ENCODE measurements at regions not wholly inside any gene's neighbourhood (a gene's known extent, or its start where the extent isn't known, plus 50 kb on each side); places are given as distances from the start of the nearest gene placed in this dataset.

DNA sequence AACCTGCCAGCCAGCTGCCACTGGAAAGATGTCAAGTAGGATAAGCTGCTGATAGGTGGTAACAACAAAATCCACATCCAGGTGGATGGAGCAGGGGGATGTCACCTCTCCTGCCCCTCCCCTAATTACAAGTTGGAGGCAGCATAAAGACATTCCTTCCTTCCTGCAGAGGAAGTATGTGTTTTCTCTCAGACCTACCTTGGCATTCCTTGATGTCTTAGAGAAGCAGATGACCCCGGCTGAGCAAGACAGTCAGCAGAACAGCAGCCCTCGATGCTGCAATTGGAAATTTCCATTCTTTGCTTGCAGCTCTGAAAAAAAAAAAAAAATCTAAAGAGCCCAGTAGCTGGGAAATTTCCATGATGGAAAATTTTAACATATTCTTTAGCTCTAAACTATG lies 137.5 kb upstream of the MKLN1 start:
- Mint-ChIP-seq H3K4me1 (peaks cover 5 to 17% (median 5%) of the 10 kb centered on the region in 3 donors), H3K9me3 (peaks cover 0 to 2% (median 0%) of the 10 kb centered on the region in 3 donors), H3K36me3 (no peaks in the 10 kb centered on the region), H3K4me3 (no peak overlapping the region), H3K27ac (no peak overlapping the region), H3K27me3 (peaks cover 2% of the 10 kb centered on the region)

GRCh38 chr7:131190581-131190980 lies 137.1 kb upstream of the MKLN1 start:
- peaks cover 5 to 17% (median 5%) of the 10 kb centered on the region in 3 donors for H3K4me1 Mint-ChIP-seq

DNA sequence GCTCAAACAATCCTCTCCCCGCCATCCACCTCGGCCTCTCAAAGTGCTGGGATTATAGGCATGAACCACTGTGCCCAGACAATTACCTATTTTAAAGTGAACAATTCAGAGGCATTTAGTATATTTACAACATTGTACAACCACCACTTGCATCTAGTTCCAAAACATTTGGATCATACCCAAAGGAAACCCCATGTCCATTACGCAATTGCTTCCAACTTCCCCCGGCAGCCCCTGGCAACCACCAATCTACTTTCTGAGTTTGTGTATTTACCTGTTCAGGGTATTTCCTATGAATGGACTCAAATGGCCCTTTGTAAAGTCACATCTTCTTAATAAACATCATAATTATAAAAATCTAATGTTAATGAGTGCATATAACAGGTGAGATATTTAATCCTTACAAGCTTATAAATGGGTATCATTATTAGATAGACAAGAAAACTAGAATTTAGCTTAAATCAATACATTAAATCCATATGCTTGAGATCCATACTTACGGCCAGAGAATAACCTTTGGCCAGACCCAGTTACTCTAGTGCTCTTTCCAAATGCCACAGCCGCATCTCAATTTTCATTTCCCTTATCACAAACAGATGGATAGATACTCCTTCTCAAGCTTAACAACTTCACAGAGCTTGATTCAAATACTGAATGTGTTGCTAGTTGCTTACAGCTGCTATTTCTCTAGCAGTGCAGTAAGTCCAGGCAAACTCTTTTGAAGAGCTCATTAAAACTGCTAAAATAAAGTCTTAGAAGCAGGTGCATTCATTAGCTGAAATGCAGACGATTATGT lies 133.4 kb upstream of the MKLN1 start:
- Mint-ChIP-seq H3K9me3 (peaks cover 0 to 2% (median 0%) of the 10 kb centered on the region in 3 donors), H3K27me3 (peaks cover 2% of the 10 kb centered on the region), H3K4me1 (no peaks in the 10 kb centered on the region), H3K4me3 (no peak overlapping the region), H3K27ac (peak overlapping the region in 1 of 3 donors; percentile 59), H3K36me3 (no peaks in the 10 kb centered on the region)

More at GRCh38 chr7:131190581-131190980, 137.1 kb upstream of the MKLN1 start:
- no peak overlapping the region for H3K27ac Mint-ChIP-seq
- H3K27me3 Mint-ChIP-seq, result peaks cover 2% of the 10 kb centered on the region
- no peak overlapping the region for H3K4me3 Mint-ChIP-seq
- no peaks in the 10 kb centered on the region for H3K36me3 Mint-ChIP-seq
- H3K9me3 Mint-ChIP-seq, result peaks cover 0 to 2% (median 0%) of the 10 kb centered on the region in 3 donors

- Mint-ChIP-seq H3K4me3 (no peak overlapping the region), H3K9me3 (no peaks in the 10 kb centered on the region), H3K4me1 (no peaks in the 10 kb centered on the region), H3K27me3 (peaks cover 2% of the 10 kb centered on the region), H3K36me3 (no peaks in the 10 kb centered on the region), H3K27ac (no peak overlapping the region)
Measured at GRCh38 chr7:131196803-131197202, 130.9 kb upstream of the MKLN1 start.

DNA sequence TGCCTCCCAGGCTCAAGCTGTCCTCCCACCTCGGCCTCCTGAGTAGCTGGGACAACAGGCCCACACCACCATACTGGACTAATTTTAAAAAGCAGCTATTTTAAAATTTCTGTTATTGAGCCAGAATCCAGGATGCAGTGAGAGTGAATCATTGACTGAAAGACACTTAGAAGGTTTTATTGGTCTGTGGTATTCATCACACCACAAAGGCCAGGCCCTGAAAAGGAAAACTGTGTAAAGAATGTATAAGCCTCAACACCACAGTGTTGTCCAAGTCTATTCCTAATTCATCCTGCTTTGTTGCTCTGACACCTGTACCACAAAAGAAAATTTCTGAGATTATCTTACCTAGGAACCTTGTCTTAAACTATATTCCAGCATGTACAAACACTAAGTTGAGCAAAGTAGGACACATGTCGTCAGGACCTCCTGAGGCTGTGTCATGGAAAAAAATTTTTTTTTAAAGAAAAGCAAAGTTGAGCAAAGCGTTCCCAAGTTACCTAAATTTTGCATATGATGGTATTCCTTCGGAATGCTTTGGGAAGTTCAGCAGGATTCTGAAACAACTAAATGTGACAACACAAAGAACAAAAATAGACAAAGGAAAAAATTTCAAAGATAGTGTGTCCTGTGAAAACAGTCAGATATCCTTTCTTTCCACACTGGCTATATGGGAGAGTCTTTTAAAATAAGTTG lies 129.6 kb upstream of the MKLN1 start:
- H3K27ac Mint-ChIP-seq, result no peak overlapping the region

GRCh38 chr7:131202451-131202850 lies 125.2 kb upstream of the MKLN1 start:
- Mint-ChIP-seq H3K4me3 (no peak overlapping the region), H3K4me1 (no peaks in the 10 kb centered on the region), H3K9me3 (no peaks in the 10 kb centered on the region), H3K36me3 (no peaks in the 10 kb centered on the region), H3K27ac (no peak overlapping the region), H3K27me3 (peaks cover 2% of the 10 kb centered on the region)

More for the DNA sequence above, 129.6 kb upstream of the MKLN1 start:
- Mint-ChIP-seq H3K27me3 (peaks cover 2% of the 10 kb centered on the region), H3K4me1 (no peaks in the 10 kb centered on the region), H3K9me3 (no peaks in the 10 kb centered on the region), H3K36me3 (no peaks in the 10 kb centered on the region), H3K4me3 (no peak overlapping the region)

- Mint-ChIP-seq H3K27ac (no peak overlapping the region), H3K27me3 (peaks cover 2% of the 10 kb centered on the region), H3K4me1 (no peaks in the 10 kb centered on the region), H3K4me3 (no peak overlapping the region), H3K36me3 (no peaks in the 10 kb centered on the region), H3K9me3 (no peaks in the 10 kb centered on the region)
Measured at GRCh38 chr7:131203291-131203976, 124.2 kb upstream of the MKLN1 start.

- Mint-ChIP-seq H3K27me3 (no peaks in the 10 kb centered on the region), H3K9me3 (no peaks in the 10 kb centered on the region), H3K36me3 (no peaks in the 10 kb centered on the region), H3K27ac (no peak overlapping the region), H3K4me3 (no peak overlapping the region), H3K4me1 (no peaks in the 10 kb centered on the region)
Measured at GRCh38 chr7:131208777-131209176, 118.9 kb upstream of the MKLN1 start.

DNA sequence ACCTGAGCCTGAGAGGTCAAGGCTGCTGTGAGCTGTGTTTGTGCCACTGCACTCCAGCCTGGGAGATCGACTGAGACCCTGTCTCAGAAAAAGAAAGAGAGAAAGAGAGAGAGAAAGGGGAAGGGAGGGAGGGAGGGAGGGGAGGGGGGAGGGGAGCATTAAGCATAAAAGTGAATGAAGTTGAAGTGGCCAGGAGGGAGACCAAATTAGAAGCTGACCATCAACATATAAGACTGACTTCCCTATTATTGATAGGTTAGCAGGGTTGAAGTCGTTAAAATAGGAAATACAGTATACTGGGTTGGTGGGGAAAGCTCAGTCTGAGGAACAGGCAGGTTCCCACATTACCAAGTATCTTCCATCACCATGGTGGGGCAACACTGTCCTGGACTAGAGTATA lies 117.1 kb upstream of the MKLN1 start:
- no peaks in the 10 kb centered on the region for H3K27me3 Mint-ChIP-seq
- no peaks in the 10 kb centered on the region for H3K4me1 Mint-ChIP-seq
- peak overlapping the region in 2 of 4 donors; percentile 44 to 75 for H3K4me3 Mint-ChIP-seq
- H3K27ac Mint-ChIP-seq, result no peak overlapping the region
- H3K9me3 Mint-ChIP-seq, result no peaks in the 10 kb centered on the region
- no peaks in the 10 kb centered on the region for H3K36me3 Mint-ChIP-seq

- no peaks in the 10 kb centered on the region for H3K9me3 Mint-ChIP-seq
- H3K27me3 Mint-ChIP-seq, result no peaks in the 10 kb centered on the region
- no peaks in the 10 kb centered on the region for H3K36me3 Mint-ChIP-seq
- H3K4me3 Mint-ChIP-seq, result no peak overlapping the region
- H3K27ac Mint-ChIP-seq, result no peak overlapping the region
- no peaks in the 10 kb centered on the region for H3K4me1 Mint-ChIP-seq
Measured at GRCh38 chr7:131211500-131211899, 116.2 kb upstream of the MKLN1 start.

- Mint-ChIP-seq H3K9me3 (no peaks in the 10 kb centered on the region), H3K27ac (no peak overlapping the region), H3K36me3 (no peaks in the 10 kb centered on the region), H3K4me1 (no peaks in the 10 kb centered on the region), H3K27me3 (no peaks in the 10 kb centered on the region), H3K4me3 (no peak overlapping the region)
Measured at GRCh38 chr7:131212114-131212513, 115.6 kb upstream of the MKLN1 start.

- H3K9me3 Mint-ChIP-seq, result no peaks in the 10 kb centered on the region
- H3K27ac Mint-ChIP-seq, result peak overlapping the region in 2 of 3 donors; percentile 63 to 85
- no peaks in the 10 kb centered on the region for H3K27me3 Mint-ChIP-seq
- H3K36me3 Mint-ChIP-seq, result no peaks in the 10 kb centered on the region
- peak overlapping the region in 3 of 4 donors; percentile 37 to 75 (median 41) for H3K4me3 Mint-ChIP-seq
- peaks cover 22 to 27% (median 23%) of the 10 kb centered on the region in 3 donors for H3K4me1 Mint-ChIP-seq
Measured at GRCh38 chr7:131218727-131219128, 108.9 kb upstream of the MKLN1 start.

DNA sequence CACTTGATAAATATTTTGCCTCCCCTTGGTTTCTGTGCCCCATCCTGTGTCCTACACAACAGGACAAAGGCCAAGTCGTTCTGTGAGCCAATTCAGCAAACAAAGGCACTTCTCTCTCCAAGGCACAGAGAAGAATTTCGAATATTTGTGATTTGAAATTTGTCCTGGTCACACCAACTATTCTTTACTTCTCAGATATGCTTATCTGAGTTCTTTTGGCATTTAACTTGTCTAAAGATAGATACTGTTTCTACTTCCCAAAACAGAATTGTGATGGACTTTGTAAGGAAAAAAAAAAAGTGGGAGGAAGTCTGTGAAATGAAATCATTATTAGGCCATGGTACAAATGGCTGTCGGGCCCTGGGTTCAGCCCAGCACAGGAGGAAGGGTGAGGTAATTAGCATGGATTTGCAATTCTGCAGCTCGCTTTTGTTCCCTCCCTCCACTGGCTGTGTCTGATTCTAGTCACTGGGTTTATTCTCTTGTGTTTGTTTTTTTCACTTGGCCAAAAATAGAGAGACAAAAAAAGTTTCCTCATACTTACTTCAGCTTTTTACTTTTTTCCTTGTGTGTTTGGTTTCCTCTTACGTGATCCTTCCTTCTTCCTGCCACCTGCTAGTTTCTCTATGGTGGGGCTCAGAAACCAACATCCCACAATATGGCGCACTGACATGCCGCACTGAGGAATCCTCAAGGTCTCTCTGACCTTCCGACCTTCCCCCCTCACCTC lies 108.2 kb upstream of the MKLN1 start:
- H3K27ac Mint-ChIP-seq, result peak overlapping the region; percentile 10 to 95 (median 89)
- H3K9me3 Mint-ChIP-seq, result no peaks in the 10 kb centered on the region
- peaks cover 22 to 27% (median 23%) of the 10 kb centered on the region in 3 donors for H3K4me1 Mint-ChIP-seq
- H3K36me3 Mint-ChIP-seq, result no peaks in the 10 kb centered on the region
- H3K4me3 Mint-ChIP-seq, result peak overlapping the region in 3 of 4 donors; percentile 26 to 88 (median 83)
- H3K27me3 Mint-ChIP-seq, result no peaks in the 10 kb centered on the region

DNA sequence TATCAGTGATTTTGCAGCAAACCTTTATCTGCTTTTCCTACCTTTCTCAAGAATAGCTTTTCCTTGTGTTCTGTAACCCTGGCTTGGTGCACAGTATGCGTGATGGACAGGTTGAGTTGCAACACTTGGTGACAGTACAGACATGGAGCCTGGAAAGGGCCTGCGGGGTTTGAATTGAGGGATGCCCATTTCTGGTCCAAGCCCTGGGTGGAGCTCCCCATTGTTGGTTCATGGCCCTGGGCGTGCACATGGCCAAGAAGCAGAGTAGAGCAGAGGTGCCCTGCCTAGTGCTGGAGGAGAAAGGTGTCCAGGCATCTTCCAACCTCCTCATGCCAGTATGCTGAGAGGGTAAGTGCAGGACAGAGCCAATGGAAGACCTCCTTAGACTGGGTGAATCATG lies 106.6 kb upstream of the MKLN1 start:
- Mint-ChIP-seq H3K27me3 (no peaks in the 10 kb centered on the region), H3K27ac (peak overlapping the region in 1 of 3 donors; percentile 54), H3K4me3 (no peak overlapping the region), H3K36me3 (no peaks in the 10 kb centered on the region), H3K4me1 (peaks cover 24 to 29% (median 24%) of the 10 kb centered on the region in 3 donors), H3K9me3 (no peaks in the 10 kb centered on the region)

Data from IgD-negative memory B cell (primary cell).